Uterus (tissue), 3 donors: ENCODE measurements at regions not wholly inside any gene's neighbourhood (a gene's known extent, or its start where the extent isn't known, plus 50 kb on each side); places are given as distances from the start of the nearest gene placed in this dataset.

Experiments
- DNase-seq, 2 donors: peaks; one replicate each; pipeline ENCODE4 v3.0.0-alpha.2; 2019 to 2020
- H3K27ac ChIP-seq, 2 donors: fragments of 200-600 bp; sonication (generic); 1 replicate in 1 of 2; 2 replicates in 1 of 2; pipeline ENCODE4 v1.5.1; 2016 to 2018
- H3K27me3 ChIP-seq, 2 donors: fragments of 200-600 bp; sonication (generic); one replicate each; pipeline ENCODE4 v1.5.1; 2018 to 2019; ENCODE audit warnings: control low read depth in 1 of 2
- H3K36me3 ChIP-seq, 2 donors: fragments of 200-600 bp; sonication (generic); one replicate each; pipeline ENCODE4 v1.5.1; 2019; ENCODE audit warnings: control low read depth in 1 of 2
- H3K4me1 ChIP-seq, 2 donors: fragments of 200-600 bp; sonication (generic); one replicate each; pipeline ENCODE4 v1.5.1; 2018 to 2019; ENCODE audit warnings: control low read depth in 1 of 2
- H3K4me3 ChIP-seq, 2 donors: fragments of 200-600 bp; sonication (generic); 1 replicate in 1 of 2; 2 replicates in 1 of 2; pipeline ENCODE4 v1.5.1; 2018 to 2019; ENCODE audit warnings: mild to moderate bottlenecking in 1 of 2
- H3K9me3 ChIP-seq, 2 donors: fragments of 200-600 bp; sonication (generic); one replicate each; pipeline ENCODE4 v1.5.1; 2019; ENCODE audit warnings: control low read depth in 1 of 2
- POLR2A ChIP-seq, 2 donors: fragments of 450-650 bp; IDR thresholded peaks; one replicate each; pipeline ENCODE4 v1.6.1; 2016; ENCODE audit warnings: antibody characterized with exemption in 2 of 2, mild to moderate bottlenecking in 1 of 2, moderate library complexity in 1 of 2
- intact Hi-C: fragments of 100-400 bp; cut with DNase I; formaldehyde crosslinking; loops from one replicate; pipeline ENCODE4 v1.15.1; 2023; ENCODE audit warnings: low total_unique reads
- TF ChIP-seq, protein P1 (sequence below), 4 experiments: fragments of 200-600 bp in 2 of 4; fragments of 450-650 bp in 2 of 4; sonication (generic) in 2 of 4; IDR thresholded peaks; one replicate each; pipeline ENCODE4 v1.5.1; 2016 to 2019; ENCODE audit warnings: antibody characterized with exemption in 4 of 4, mild to moderate bottlenecking in 2 of 4, moderate library complexity in 1 of 4
- donor health status: DM: yes; HTN: yes; CAD: no.

DNA sequence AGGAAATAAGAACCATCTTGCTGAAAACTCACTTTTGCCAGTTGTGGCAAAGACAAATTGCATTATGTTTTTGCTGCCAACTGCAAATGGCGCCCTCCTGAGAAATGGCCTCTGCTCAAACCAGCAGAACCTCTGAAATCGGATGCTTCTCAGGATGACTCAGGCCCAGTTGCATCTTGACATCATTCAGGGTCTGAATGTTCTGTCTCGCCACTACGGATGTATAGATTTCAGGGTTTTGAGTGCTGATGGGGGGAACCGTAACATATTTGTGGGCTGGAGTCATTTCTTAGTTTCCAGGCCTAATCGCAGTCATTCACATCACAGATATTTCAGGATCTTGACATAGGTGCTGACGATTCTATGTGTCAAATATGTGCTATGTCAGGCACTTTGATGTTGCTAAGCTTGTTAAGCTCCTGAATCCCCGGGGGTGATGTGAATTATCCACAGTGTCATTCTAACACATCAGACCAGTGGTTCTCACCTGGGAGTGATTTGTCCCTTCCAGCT is 207.1 kb downstream of the NFATC2 start:
- no peak for DNase-seq
- Histone ChIP-seq H3K36me3 (no peaks in the 10 kb centered on the region), H3K27ac (no peak overlapping the region), H3K9me3 (no peaks in the 10 kb centered on the region), H3K4me1 (no peaks in the 10 kb centered on the region), H3K4me3 (no peak overlapping the region), H3K27me3 (no peaks in the 10 kb centered on the region)
- intact Hi-C loops: no loop called here
- TF ChIP-seq, protein P1, sequence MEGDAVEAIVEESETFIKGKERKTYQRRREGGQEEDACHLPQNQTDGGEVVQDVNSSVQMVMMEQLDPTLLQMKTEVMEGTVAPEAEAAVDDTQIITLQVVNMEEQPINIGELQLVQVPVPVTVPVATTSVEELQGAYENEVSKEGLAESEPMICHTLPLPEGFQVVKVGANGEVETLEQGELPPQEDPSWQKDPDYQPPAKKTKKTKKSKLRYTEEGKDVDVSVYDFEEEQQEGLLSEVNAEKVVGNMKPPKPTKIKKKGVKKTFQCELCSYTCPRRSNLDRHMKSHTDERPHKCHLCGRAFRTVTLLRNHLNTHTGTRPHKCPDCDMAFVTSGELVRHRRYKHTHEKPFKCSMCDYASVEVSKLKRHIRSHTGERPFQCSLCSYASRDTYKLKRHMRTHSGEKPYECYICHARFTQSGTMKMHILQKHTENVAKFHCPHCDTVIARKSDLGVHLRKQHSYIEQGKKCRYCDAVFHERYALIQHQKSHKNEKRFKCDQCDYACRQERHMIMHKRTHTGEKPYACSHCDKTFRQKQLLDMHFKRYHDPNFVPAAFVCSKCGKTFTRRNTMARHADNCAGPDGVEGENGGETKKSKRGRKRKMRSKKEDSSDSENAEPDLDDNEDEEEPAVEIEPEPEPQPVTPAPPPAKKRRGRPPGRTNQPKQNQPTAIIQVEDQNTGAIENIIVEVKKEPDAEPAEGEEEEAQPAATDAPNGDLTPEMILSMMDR (IDR thresholded peaks at IDR 0.05): no peak
- TF ChIP-seq POLR2A (IDR thresholded peaks at IDR 0.05): no peak

DNA sequence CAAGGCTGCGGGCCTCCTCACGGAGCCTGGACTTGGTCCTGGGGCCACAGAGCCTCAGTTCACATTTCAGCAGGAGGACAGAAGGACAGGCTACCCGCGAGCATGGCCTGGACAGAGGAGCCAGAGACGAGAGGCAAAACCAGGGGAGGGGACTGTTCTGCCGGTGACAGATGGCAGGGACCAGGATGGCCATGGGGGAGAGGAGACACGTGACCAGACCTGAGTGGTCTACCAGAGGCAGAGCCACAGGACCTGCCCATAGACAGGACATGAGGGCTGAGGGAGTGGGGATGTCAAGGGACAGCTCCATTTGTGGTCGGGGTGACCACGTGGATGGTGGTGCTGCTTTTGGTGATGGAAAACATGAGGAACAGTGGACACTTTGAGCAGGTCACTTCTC is 207.9 kb downstream of the NFATC2 start:
- Histone ChIP-seq H3K36me3 (no peaks in the 10 kb centered on the region), H3K27me3 (no peaks in the 10 kb centered on the region), H3K4me1 (no peaks in the 10 kb centered on the region), H3K4me3 (no peak overlapping the region), H3K9me3 (no peaks in the 10 kb centered on the region), H3K27ac (no peak overlapping the region)
- intact Hi-C loops: no loop called here
- TF ChIP-seq, protein P1 (IDR thresholded peaks at IDR 0.05): no peak
- TF ChIP-seq POLR2A (IDR thresholded peaks at IDR 0.05): no peak
- no peak for DNase-seq

DNA sequence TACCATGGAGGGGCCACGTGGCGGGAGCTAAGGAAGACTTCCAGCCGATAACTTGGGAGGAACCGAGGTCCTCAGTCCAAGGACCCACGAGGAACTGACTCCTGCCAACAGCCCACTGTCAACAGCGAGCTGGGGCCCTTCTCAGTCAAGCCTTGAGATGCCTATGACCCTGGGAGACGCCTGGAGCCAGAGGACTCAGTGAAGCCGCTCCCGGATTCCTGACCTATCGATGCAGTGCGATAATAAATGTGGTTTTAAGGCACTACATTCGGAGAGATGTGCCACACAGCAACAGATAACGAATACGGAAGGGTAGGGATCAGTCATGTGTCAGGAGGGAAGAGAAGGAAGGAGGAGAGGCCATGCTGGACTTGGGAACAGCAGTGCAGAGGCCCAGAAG is 208.5 kb downstream of the NFATC2 start:
- H3K4me3 ChIP-seq: no peak overlapping the region
- intact Hi-C loops: no loop called here
- no peak for DNase-seq
- H3K27me3 ChIP-seq: no peaks in the 10 kb centered on the region
- H3K4me1 ChIP-seq: no peaks in the 10 kb centered on the region
- TF ChIP-seq POLR2A (IDR thresholded peaks at IDR 0.05): no peak
- TF ChIP-seq, protein P1 (IDR thresholded peaks at IDR 0.05): no peak
- no peak overlapping the region for H3K27ac ChIP-seq
- no peaks in the 10 kb centered on the region for H3K9me3 ChIP-seq
- no peaks in the 10 kb centered on the region for H3K36me3 ChIP-seq

DNA sequence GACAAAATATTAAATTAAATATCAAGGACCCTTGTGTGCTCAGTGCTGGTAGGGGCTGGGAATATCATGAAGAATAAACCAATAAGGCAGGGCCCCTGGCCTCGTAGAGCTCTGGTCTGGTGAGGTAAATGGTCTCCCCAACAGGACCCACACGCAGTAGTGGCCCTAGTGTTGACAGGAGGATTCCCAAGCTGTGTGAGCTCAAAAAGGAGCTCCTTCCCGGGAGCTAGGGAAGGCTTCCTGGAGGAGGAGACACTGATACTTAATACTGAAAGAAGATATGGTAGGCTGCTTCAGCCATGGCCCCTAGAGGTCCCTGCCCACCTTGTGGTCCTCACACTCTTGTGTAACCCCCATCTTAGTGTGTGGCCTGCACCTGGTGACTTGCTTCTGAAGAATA is 209.1 kb downstream of the NFATC2 start:
- Histone ChIP-seq H3K4me3 (no peak overlapping the region), H3K27me3 (no peaks in the 10 kb centered on the region), H3K27ac (no peak overlapping the region), H3K9me3 (no peaks in the 10 kb centered on the region), H3K36me3 (no peaks in the 10 kb centered on the region), H3K4me1 (no peaks in the 10 kb centered on the region)
- DNase-seq: no peak
- intact Hi-C loops: no loop called here
- no peak for TF ChIP-seq POLR2A (IDR thresholded peaks at IDR 0.05)
- TF ChIP-seq, protein P1 (IDR thresholded peaks at IDR 0.05): no peak

DNA sequence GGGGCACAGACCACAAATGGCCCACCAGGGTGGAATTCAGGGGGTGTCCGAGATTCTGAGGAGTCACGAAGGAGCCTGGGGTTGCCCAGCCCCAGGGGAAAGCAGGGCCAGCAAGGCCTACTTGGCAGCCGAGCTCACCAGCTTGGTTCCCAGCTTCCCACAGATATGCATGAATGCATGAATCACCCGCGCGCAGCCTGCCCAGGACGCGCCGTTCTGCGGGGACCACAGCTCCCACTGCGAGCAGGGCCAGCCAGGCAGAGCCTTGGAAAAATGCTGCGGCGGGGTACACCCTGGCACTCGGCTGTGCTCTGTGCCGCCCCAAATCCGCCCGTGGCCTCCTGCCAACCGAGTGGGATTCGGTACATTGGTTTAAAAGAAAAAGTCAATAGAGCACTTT is 211.0 kb downstream of the NFATC2 start:
- Histone ChIP-seq H3K36me3 (no peaks in the 10 kb centered on the region), H3K4me1 (no peaks in the 10 kb centered on the region), H3K9me3 (no peaks in the 10 kb centered on the region), H3K4me3 (no peak overlapping the region), H3K27me3 (no peaks in the 10 kb centered on the region), H3K27ac (no peak overlapping the region)
- no peak for DNase-seq
- intact Hi-C loops: no loop called here
- TF ChIP-seq POLR2A (IDR thresholded peaks at IDR 0.05): no peak
- TF ChIP-seq, protein P1 (IDR thresholded peaks at IDR 0.05): no peak
